Thoracic aorta (tissue), 2 donors: ENCODE measurements at regions not wholly inside any gene's neighbourhood (a gene's known extent, or its start where the extent isn't known, plus 50 kb on each side); places are given as distances from the start of the nearest gene placed in this dataset.

Experiments
- ATAC-seq: fragments of 150-250 bp; one replicate; pipeline ENCODE4 v1.8.0; 2017; ENCODE audit warnings: low read depth; ENCODE audit not compliant: insufficient number of reproducible peaks, low FRiP score
- DNase-seq: peaks from one replicate; pipeline ENCODE4 v3.0.0-alpha.2; 2020; ENCODE audit warnings: low spot score
- H3K27ac ChIP-seq, 2 donors: fragments of 200-600 bp; sonication (generic); 1 replicate in 1 of 2; 2 replicates in 1 of 2; pipeline ENCODE4 v1.5.1; 2016; ENCODE audit warnings: mild to moderate bottlenecking in 2 of 2, moderate library complexity in 2 of 2
- H3K27me3 ChIP-seq: fragments of 200-600 bp; sonication (generic); replicated peaks from 2 replicates; pipeline ENCODE4 v1.6.0; 2016; ENCODE audit warnings: mild to moderate bottlenecking; ENCODE audit not compliant: insufficient read depth
- H3K36me3 ChIP-seq: fragments of 200-600 bp; sonication (generic); one replicate; pipeline ENCODE4 v1.5.1; 2016
- H3K4me1 ChIP-seq, 2 donors: fragments of 200-600 bp; sonication (generic); 1 replicate in 1 of 2; 2 replicates in 1 of 2; pipeline versions ENCODE4 v1.5.1 to v1.6.0; 2016; ENCODE audit warnings: low read depth in 2 of 2, mild to moderate bottlenecking in 1 of 2; ENCODE audit not compliant: control insufficient read depth in 1 of 2
- H3K4me3 ChIP-seq: fragments of 200-600 bp; sonication (generic); 2 replicates; pipeline ENCODE4 v1.5.1; 2016; ENCODE audit warnings: mild to moderate bottlenecking
- H3K9me3 ChIP-seq: fragments of 200-600 bp; sonication (generic); 2 replicates; pipeline ENCODE4 v1.5.1; 2016
- CTCF ChIP-seq: fragments of 200-600 bp; sonication (generic); IDR thresholded peaks from one replicate; pipeline ENCODE4 v1.5.1; 2019; ENCODE audit warnings: antibody characterized with exemption

- Histone ChIP-seq H3K9me3 (no peaks in the 10 kb centered on the region), H3K27ac (no peak overlapping the region)
- ATAC-seq = no peak
Measured at GRCh38 chr6:22708469-22708868, 139.1 kb downstream of the HDGFL1 start.

GRCh38 chr6:22709803-22710202 is 140.4 kb downstream of the HDGFL1 start:
- H3K4me3 ChIP-seq = no peak overlapping the region
- H3K9me3 ChIP-seq = no peaks in the 10 kb centered on the region
- DNase-seq (no peak), ATAC-seq (no peak)
- H3K36me3 ChIP-seq = no peaks in the 10 kb centered on the region
- H3K4me1 ChIP-seq = peaks cover 9 to 23% of the 10 kb centered on the region in 2 donors
- no peak for TF ChIP-seq CTCF
- no peak overlapping the region for H3K27ac ChIP-seq
- no peaks in the 10 kb centered on the region for H3K27me3 ChIP-seq

More at GRCh38 chr6:22708469-22708868, 139.1 kb downstream of the HDGFL1 start:
- H3K4me1 ChIP-seq = peaks cover 9 to 23% of the 10 kb centered on the region in 2 donors
- DNase-seq = no peak
- no peaks in the 10 kb centered on the region for H3K27me3 ChIP-seq
- no peak for TF ChIP-seq CTCF
- no peaks in the 10 kb centered on the region for H3K36me3 ChIP-seq
- no peak overlapping the region for H3K4me3 ChIP-seq

GRCh38 chr6:22716721-22717120 is 147.4 kb downstream of the HDGFL1 start:
- TF ChIP-seq CTCF = no peak
- Histone ChIP-seq H3K27me3 (no peaks in the 10 kb centered on the region), H3K4me3 (no peak overlapping the region), H3K9me3 (no peaks in the 10 kb centered on the region), H3K4me1 (no peaks in the 10 kb centered on the region), H3K27ac (no peak overlapping the region), H3K36me3 (no peaks in the 10 kb centered on the region)
- ATAC-seq = no peak
- no peak for DNase-seq

GRCh38 chr6:22717915-22718314 is 148.5 kb downstream of the HDGFL1 start:
- no peak overlapping the region for H3K4me3 ChIP-seq
- no peaks in the 10 kb centered on the region for H3K36me3 ChIP-seq
- no peaks in the 10 kb centered on the region for H3K27me3 ChIP-seq
- no peak overlapping the region for H3K27ac ChIP-seq
- H3K9me3 ChIP-seq = peaks cover 6% of the 10 kb centered on the region
- TF ChIP-seq CTCF = no peak
- H3K4me1 ChIP-seq = no peaks in the 10 kb centered on the region
- ATAC-seq (no peak), DNase-seq (no peak)

GRCh38 chr6:22722913-22723312 is 153.5 kb downstream of the HDGFL1 start:
- peaks cover 10% of the 10 kb centered on the region for H3K9me3 ChIP-seq
- H3K27me3 ChIP-seq = no peaks in the 10 kb centered on the region
- ATAC-seq = no peak
- H3K4me1 ChIP-seq = no peaks in the 10 kb centered on the region
- no peak for TF ChIP-seq CTCF
- H3K27ac ChIP-seq = no peak overlapping the region
- no peak overlapping the region for H3K4me3 ChIP-seq
- no peak for DNase-seq
- no peaks in the 10 kb centered on the region for H3K36me3 ChIP-seq
